Fibroblast of skin of left biceps (primary cell): ENCODE measurements at regions not wholly inside any gene's neighbourhood (a gene's known extent, or its start where the extent isn't known, plus 50 kb on each side); places are given as distances from the start of the nearest gene placed in this dataset.
"Not testable (repeated sequence)": the region's sequence is repeated elsewhere in the genome, so short reads cannot be mapped to it uniquely, and the experiment has no call there.

Source experiments
- DNase-seq, 2 experiments: peaks; one replicate each; pipeline ENCODE4 v3.0.0-alpha.2; 2013; ENCODE audit warnings: low read depth in 2 of 2

DNA sequence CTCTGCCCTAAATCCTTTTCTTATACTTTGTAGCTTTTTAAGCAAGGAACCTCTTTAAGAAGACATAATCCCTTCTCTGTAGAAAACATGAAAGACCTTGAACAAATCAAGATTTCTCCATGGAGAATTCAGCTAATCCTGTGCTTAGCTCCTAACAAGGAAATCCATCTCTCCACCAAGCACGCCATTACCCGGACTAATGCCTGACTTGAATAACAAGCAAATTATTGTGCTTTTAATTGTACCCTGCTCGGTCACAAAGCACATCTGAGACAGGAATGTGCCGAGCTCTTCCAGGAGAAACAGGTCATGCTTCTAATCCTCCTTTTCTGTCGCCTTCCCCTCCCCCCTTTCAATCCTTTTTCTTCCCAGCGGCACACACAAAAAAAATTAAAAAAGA, 141.3 kb downstream of the PSAT1 start:
- DNase-seq, result no peak

DNA sequence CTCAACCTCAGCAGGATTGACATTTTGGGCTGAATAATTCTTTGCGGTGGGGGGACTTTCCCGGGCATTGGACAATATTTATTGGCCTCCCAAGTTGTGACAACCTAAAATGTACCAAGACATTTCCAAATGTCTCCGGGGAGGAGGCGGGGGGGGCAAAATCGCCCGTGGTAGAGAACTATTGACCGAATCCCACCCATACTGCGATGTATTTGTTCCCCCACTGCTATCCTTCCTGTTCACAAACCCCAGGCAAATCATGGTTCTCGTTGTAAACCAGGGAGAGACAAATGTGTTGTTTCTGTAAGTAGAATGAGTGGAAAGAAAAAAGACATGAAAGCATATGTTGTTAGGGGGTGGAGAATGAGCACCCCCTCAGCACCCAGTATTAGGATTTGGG, 141.9 kb downstream of the PSAT1 start:
- DNase-seq, result no peak

DNA sequence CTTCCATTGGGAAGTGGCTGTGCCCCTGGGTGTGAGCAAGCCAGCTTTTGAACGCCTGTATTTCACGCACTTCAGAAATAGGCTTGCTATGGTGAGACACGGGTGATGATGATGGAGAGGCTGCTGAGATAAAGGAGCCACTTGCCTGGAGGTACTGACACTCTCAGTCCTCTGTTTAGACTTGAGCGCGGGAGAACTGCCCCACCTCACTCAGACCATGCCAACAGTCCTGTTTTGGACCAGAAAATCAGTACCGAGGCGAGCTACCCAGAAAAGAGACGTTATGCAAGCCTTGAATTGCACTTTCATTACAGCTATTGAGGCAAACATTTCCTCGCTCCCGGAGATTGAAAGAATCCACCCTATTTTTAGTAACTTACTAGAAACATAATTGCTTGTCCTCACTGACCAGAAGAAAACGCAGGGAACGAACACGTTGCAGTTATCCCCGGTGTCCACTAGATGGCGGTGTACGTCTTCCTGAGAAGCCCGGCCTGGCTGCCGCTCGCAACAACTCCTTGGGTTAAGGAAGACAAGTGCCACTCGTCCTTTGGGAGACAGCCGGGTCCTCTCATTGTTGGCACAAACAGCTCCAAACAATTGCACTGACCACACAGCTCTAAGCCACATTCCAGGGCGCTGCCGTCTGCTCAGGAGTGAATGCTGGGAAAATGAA, 142.4 kb downstream of the PSAT1 start:
- DNase-seq, result peak; percentile 60 to 66

DNA sequence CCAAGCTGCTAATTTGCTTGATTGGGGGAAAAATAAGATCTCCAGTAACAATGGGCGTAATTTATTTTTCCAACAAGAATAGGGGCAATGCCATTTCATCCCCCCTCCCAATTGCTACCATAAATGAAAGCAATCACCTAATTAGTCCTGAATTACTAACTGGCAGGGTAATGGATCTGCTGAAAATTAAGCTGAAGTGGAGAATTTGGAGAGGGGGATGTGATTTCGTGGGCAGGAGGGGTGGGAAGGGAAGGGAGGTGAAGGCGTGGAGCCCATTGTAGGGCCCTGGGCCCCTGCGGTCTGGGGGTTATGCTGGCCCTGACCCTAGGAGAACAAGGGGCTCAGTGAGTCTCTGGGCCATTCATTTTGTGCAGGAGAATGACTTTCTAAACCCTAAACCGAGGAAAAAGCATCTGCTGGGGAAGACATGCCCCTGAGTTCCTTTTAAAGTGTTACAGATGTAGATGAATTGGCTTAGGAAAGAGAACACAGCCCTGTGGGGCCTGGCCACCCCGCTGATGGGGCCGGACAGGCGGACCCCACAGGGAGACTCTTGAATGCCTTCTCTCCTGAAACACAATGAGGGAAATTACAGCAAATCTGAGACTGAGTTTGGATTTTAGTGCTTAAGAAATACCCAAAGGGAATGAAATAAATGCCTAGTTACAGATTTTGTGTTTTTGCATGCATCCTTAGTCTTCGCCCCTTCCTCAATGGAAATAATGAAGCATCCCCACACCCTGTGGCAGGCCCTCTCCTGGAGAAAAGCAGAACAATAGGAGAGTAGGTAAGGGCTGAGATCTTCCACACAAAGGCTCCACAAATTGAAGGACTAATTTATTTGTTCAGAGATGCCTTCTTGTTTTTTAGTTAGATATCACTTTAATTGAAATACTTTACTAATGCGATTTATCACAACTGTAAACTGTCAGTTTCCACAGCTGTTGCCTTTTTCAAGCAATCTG, 143.2 kb downstream of the PSAT1 start:
- DNase-seq, result no peak

DNA sequence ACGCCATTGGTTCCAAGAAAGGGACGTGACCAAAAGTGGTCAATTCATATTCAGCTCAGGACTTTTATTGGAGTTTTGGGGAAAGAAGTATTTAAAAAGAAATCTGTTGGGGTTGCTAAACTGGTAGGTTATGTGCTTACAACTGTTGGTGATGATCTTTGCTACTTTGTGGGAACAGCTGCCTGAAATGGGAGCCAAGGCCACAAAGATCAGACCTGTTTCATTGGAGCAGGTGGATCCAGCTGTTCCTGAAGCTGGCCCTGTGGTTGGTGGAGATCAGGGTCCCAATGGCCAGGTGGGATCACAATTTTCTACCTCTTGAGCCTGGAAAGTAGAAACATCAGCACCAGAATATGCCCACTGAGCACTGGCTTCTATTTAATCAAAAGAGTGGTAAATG, 144.5 kb downstream of the PSAT1 start:
- DNase-seq, result no peak

DNA sequence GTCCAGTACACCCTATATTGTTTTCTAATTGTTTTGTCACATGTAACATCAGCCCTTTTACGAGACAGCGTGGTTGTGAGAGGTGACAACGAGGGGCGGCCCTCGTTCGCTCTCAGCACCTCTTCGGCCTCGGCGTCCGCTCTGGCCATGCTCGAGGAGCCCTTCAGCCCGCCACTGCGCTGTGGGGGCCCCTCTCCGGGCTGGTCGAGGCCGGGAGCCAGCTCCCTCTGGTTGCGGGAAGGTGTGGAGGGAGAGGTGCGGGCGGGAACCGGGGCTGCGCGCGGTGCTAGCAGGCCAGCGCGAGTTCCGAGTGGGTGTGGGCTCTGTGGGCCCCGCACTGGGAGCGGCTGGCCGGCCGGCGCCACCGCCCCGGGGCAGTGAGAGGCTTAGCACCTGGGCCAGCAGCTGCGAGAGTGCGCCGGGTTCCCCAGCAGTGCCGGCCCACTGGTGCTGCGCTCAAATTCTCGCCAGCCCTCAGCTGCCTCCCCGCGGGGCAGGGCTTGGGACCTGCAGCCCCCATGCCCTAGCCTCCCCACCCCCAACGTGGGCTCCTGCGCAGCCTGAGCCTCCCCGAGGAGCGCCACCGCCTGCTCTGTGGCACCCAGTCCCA, 145.0 kb downstream of the PSAT1 start:
- DNase-seq, result no peak

DNA sequence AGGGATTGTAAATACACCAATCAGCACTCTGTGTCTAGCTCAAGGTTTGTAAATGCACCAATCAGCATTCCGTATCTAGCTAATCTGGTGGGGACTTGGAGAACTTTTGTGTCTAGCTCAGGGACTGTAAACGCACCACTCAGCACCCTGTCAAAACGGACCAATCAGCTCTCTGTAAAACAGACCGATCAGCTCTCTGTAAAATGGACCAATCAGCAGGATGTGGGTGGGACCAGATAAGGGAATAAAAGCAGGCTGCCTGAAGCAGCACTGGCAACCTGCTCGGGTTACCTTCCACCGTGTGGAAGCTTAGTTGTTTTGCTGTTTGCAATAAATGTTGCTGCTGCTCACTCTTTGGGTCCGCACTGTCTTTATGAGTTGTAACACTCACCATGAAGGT, 145.7 kb downstream of the PSAT1 start:
- DNase-seq, result not testable (repeated sequence)

DNA sequence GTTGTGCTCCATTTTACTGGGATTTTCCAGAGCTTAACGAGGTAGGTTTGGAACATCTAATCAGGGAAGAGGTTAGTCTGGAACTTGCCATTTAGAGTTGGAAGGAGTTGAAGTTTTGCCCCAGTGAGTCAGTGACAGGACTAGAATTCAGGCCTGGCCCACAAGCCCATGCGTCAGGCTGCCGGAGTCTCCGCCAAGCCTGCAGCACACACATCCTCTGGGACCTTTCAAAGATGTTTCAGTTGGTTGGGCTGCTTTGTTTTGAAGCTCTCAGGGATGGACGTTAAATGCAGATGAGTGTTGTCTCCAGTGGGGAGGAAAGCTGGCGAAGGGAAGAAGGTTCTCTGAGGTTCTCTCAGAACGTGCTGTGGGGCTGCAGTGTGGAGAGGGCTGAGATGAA, 147.0 kb downstream of the PSAT1 start:
- no peak for DNase-seq

DNA sequence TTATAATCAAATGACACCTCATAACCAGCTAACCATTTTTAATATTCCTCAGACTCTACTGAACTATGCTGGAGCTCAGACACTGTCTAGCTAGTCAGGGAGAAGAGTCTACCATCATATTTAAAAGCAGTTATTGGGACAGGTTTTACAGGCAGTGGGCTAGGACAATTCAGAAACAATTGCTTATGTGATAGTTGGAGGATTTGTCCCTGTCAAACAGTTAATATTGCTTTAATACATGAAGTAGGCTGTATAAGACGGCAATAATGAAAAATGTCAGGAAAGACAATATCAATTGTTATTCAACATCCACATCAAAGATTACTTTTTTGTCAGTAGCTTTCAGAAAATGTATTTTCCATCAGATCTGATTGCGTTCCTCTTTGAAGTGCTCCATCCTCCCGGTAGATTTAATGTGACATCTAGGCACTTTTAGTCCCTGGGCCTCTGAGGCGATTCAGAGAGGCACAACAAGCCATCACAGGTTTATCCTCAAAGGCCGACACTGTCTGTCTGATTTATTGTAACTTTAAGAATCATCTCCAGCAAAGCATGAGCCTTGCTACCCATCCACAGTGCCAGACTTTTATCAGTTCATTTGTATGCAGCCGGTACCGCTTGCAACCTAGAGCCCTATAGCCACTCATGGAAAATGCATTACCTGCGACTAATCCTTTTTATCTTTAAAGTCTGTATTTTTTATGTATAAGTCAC, 152.2 kb downstream of the PSAT1 start:
- no peak for DNase-seq

DNA sequence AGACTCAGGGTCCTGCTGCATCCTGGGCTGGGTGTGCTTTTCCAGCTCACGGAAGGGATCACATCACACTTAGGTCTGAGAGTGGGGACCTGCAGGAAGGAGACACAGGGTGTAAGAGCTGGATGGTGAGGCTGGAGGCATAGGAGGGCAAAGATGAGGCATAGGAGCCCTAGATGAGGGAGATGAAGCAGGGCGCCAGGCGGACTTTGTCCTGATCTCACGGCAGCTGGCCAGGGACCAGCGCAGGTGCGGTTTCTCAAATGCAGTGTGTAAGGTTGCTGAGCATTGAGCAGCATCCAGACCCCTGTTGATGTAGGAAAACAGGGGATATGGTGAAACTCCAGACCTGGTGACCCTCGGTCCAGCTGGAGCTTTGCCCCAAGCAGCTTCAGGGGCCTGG, 156.5 kb downstream of the PSAT1 start:
- no peak for DNase-seq

DNA sequence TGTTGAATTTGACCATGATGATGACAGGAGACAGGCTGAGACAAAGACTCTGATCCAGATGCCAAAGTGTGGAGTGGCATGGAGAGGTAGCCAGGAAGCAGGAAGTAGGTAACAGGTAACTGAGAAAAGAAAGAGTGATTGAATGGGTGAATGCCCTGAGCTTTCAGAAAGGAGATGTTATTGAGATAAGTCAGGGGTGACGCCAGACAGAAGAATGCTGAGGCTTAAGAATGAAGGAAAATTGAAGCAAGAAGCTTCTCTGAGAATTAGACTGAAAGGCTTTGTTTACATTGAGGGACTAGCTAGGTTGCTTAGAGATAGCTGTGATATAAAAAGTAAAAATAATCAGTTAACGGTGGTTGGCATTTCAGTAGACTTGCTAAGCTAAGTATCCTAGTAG, 165.7 kb downstream of the PSAT1 start:
- DNase-seq, result no peak

DNA sequence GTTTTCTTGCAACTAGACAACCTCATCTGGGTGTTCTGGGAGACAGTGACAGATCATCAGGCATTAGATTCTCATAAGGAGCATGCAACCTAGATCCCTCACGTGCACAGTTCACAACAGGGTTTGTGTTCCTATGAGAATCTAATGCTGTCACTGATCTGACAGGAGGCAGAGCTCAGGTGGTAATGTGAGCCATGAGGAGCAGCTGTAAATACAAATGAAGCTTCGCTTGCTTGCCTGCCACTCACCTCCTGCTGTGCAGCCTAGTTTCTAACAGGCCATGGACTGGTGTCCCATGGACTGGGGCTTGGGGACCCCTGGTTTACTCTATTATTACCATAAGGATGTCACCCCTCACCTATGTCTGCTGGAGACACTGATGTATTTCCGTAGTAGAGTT, 166.8 kb downstream of the PSAT1 start:
- no peak for DNase-seq

DNA sequence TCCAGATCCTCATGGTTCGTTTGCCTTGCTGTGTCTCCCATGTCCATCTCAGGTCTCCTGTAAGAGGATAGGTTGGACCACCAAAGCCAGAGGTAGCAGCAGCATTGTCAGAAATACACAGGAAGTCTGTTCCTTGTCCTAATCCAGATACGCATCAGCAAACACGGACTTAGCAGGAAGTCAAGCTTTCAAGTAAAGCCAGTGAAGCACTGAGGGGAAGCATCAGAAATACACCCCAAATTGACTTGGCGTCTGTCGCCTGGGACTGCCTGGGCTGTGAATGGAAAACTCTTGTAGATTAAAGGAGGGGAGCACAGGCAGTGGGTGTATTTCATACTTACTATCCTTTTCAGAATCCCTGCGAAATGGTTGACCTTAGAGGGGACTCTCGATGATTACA, 171.3 kb downstream of the PSAT1 start:
- DNase-seq, result no peak

DNA sequence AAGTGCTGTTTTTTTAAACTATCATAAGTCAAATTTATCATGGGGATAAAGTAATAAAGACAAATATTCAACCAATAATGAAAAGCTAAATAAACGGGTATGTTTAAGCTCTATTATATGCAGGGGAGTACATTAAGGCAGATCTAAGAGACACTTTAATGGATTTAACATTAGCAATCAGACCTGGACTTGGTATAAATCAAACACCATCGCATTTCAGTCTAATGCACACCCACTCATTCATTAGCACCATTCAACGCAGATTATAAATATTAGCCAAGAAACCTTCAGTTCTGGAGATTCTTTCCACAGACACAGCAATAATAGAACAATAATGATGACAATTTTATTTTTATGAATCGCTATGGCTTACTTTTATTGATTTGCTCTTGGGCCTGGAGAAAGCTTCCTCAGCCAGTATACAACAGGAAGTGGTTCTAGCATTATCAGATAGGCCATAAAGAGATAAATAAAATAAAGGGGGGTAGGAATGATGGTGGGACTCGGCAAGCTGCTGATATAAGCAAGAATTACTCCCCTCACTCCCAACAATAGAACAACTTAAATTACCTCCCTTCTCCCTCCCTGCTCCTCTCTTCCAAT, 172.2 kb downstream of the PSAT1 start:
- DNase-seq, result no peak

DNA sequence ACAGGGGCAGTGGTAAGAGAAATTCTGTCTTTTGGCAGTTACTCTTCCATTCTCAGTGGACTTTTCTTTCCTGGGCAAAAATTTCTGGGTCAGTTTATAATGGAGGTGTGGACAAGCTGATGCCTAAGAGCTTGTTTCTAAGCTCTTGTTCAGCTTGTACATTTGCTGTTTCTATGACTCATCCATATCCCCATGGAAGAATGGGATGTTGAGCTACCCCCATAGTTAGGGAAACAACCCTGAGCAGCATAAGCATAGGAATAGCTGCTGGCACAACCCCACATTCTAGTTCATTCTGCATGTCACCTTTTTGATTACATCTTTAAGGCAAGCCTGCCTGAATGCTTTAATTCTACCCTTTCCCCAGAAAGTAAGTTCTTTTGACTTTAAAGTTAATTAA, 173.3 kb downstream of the PSAT1 start:
- DNase-seq, result no peak

DNA sequence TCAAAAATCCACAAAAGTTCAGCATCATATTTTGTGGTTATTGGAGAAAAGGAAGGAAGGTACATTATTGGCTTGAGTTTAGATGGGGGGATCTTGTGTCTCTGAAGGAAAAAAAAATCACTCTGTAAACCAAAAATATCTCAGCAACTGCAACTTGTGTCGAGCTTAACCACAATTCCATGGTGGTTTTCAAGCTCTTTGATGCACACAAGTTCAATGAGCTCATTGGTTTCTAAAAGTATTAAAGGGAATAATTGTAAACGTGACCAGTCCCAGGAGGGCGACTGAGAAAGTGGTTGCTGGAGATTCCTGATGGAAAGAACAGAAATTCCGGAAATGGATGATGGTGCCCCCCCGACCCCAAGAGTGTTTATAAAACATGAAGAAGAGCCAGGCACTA, 173.8 kb downstream of the PSAT1 start:
- DNase-seq, result no peak

DNA sequence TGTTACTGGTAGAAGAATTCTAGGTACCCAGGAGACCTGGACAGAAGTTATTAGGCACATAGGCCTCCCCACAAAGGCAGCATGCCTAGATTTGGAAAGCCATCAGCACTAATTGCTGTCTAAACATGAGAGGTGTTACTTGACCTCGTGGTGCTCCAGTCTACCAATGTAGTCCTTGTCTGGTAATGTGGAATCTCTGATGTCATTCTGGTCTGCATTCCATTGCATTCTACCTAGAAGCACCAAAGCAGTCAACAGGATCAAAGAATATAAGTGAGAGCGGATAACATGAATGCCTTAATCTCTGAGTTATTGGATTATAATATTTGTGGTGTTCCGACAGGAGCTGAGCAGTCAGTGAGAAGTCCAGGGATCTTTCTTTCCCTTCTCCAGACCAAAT, 175.2 kb downstream of the PSAT1 start:
- DNase-seq, result no peak

DNA sequence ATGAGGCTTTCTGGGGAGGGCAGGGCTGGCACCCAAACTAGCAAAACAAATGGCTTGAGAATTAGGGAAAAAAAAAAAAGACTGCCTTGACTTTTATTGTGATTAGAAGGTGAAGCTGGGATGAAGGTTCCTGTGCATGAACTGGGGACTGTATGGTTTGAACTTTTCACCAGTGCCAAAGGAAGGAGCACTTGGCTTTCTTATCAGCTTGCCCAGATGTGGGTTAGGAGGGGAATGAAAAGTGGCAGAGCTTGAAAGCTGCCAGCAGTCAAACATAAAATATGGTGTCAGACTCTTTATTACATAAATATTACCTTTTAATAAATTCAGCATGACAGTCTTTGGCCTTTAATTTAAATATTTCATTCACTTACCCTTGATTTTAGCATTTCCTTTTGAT, 182.5 kb downstream of the PSAT1 start:
- no peak for DNase-seq

DNA sequence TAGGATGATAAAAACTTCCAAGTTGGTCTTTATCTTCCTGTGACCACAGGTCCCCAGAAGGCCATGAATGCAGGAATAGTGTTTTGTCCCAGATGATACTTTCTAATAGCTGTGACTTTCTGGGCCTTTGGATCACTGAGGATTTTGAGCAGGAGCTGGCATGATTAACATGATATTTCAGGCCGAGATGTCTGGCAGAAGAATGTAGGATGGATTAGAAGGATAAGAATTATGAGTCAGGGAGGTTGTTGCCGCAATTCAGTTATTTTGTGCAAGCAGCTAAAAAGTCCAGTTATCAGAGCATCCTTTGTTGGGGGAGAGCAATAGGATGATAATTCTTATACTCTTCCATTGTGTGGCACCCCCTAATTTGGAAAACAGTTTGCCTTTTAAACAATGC, 189.7 kb downstream of the PSAT1 start:
- no peak for DNase-seq

DNA sequence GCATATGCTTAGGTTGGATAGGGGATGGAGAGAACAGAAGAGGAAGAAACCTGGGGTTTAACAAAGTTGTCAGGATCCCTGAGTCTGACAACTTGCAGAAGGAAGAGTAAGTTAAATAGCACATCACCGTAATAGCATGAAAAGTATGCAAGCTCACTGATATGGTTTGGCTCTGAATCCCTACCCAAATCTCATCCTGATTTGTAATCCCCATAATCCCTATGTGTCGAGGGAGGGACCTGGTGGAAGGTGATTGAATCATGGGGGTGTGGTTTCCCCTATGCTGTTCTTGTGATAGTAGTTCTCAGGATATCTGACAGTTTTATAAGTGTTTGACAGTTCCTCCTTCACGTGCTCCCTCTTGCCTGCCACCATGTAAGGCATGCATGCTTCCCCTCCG, 193.3 kb downstream of the PSAT1 start:
- DNase-seq, result no peak

DNA sequence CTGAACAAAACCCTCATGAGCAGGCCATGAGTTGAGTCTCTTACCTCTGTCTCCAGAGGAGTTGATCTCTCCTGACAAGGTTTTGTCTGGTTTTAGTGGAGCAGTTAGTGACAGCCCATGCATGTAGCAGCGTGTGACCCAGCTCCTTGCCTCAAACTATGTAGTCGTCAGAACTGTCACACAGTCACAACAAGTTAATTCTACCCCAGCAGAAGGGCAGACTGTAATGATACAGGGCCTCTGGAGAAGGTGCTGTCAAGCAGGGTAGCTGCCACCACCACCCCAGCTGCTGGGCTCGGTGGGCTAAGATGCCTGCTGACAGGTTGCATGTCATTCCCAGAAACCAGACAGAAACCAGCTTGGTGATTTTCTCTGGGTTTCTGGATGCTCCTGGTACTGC, 194.5 kb downstream of the PSAT1 start:
- no peak for DNase-seq
